ENCODE measurements at regions not wholly inside any gene's neighbourhood (a gene's known extent, or its start where the extent isn't known, plus 50 kb on each side); places are given as distances from the start of the nearest gene placed in this dataset.

- no peak overlapping the region for H3K27ac ChIP-seq
- H3K4me3 ChIP-seq (ENCODE audit: low read depth, low read length), result no peak overlapping the region
- no peaks in the 10 kb centered on the region for H3K36me3 ChIP-seq (replicated peaks)
- TF ChIP-seq, protein P1, sequence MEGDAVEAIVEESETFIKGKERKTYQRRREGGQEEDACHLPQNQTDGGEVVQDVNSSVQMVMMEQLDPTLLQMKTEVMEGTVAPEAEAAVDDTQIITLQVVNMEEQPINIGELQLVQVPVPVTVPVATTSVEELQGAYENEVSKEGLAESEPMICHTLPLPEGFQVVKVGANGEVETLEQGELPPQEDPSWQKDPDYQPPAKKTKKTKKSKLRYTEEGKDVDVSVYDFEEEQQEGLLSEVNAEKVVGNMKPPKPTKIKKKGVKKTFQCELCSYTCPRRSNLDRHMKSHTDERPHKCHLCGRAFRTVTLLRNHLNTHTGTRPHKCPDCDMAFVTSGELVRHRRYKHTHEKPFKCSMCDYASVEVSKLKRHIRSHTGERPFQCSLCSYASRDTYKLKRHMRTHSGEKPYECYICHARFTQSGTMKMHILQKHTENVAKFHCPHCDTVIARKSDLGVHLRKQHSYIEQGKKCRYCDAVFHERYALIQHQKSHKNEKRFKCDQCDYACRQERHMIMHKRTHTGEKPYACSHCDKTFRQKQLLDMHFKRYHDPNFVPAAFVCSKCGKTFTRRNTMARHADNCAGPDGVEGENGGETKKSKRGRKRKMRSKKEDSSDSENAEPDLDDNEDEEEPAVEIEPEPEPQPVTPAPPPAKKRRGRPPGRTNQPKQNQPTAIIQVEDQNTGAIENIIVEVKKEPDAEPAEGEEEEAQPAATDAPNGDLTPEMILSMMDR (IDR thresholded peaks at IDR 0.05; ENCODE audit: low read depth, low read length, missing control alignments), result peak; percentile 55
- in situ Hi-C loops (cut with HindIII; ENCODE audit: low pct_ligation_motif_present, low sequenced_read_pairs), result no loop called here
- DNase-seq, result no peak
- H3K27me3 ChIP-seq (replicated peaks), result no peaks in the 10 kb centered on the region
These were observed 105.4 kb upstream of the CCDC54 start for GRCh38 chr3:107271787-107272387.

- TF ChIP-seq, protein P1 (IDR thresholded peaks at IDR 0.05; ENCODE audit: low read depth, low read length, missing control alignments), result no peak
- H3K4me3 ChIP-seq (ENCODE audit: low read depth, low read length), result no peak overlapping the region
- no peak overlapping the region for H3K27ac ChIP-seq
- H3K27me3 ChIP-seq (replicated peaks), result no peaks in the 10 kb centered on the region
- in situ Hi-C loops (cut with HindIII; ENCODE audit: low pct_ligation_motif_present, low sequenced_read_pairs), result no loop called here
- DNase-seq, result no peak
- H3K36me3 ChIP-seq (replicated peaks), result no peaks in the 10 kb centered on the region
These were observed 104.8 kb upstream of the CCDC54 start for GRCh38 chr3:107272471-107272870.

- Histone ChIP-seq H3K36me3 (replicated peaks) (no peaks in the 10 kb centered on the region), H3K4me3 (ENCODE audit: low read depth, low read length) (no peak overlapping the region), H3K27me3 (replicated peaks) (no peaks in the 10 kb centered on the region), H3K27ac (no peak overlapping the region)
- TF ChIP-seq, protein P1 (IDR thresholded peaks at IDR 0.05; ENCODE audit: low read depth, low read length, missing control alignments), result no peak
- no peak for DNase-seq
- in situ Hi-C loops (cut with HindIII; ENCODE audit: low pct_ligation_motif_present, low sequenced_read_pairs), result no loop called here
These were observed 104.4 kb upstream of the CCDC54 start for GRCh38 chr3:107272885-107273284.

- Histone ChIP-seq H3K27me3 (replicated peaks) (no peaks in the 10 kb centered on the region), H3K4me3 (ENCODE audit: low read depth, low read length) (no peak overlapping the region), H3K36me3 (replicated peaks) (no peaks in the 10 kb centered on the region), H3K27ac (no peak overlapping the region)
- DNase-seq, result no peak
- TF ChIP-seq, protein P1 (IDR thresholded peaks at IDR 0.05; ENCODE audit: low read depth, low read length, missing control alignments), result no peak
- in situ Hi-C loops (cut with HindIII; ENCODE audit: low pct_ligation_motif_present, low sequenced_read_pairs), result no loop called here
These were observed 103.5 kb upstream of the CCDC54 start for GRCh38 chr3:107273771-107274170.

DNA sequence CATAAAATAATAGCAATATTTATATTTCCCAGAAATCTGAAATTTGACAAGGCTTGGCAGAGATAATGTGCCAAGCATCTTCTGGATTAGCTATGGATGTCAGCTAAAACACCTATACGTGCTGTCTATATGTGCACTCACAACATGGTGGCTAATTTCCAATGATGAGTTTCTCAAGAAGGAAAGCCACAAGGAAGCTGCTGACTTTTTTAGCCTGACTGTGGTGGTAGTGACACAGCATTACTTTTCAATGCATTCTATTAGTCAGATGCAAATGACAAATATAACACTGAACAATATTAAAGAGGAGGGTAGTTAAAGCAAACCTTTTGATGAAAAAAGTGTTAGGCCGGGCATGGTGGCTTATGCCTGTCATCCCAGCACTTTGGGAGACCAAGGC lies 101.7 kb upstream of the CCDC54 start:
- Histone ChIP-seq H3K27me3 (replicated peaks) (no peaks in the 10 kb centered on the region), H3K36me3 (replicated peaks) (no peaks in the 10 kb centered on the region), H3K4me3 (ENCODE audit: low read depth, low read length) (no peak overlapping the region), H3K27ac (no peak overlapping the region)
- in situ Hi-C loops (cut with HindIII; ENCODE audit: low pct_ligation_motif_present, low sequenced_read_pairs), result no loop called here
- TF ChIP-seq, protein P1 (IDR thresholded peaks at IDR 0.05; ENCODE audit: low read depth, low read length, missing control alignments), result no peak
- DNase-seq, result no peak

DNA sequence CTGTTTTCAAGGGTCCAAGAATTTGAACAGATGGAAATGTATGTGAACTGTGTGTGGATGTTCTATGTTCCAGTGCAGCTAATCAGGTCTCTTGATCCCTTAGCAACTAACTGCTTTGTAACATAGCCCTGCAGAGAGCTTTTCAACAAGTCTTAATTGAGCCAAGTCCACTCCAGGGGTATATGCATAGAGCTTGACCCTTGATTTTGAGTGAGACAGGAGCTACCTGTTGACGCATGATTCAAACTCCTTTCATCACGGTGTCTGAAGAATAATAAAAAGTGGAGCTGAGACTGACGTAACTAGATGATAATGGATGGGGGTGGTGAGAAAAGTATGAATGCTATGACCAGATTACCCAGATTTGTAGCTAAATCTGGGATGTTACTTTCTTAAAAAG lies 93.3 kb upstream of the CCDC54 start:
- TF ChIP-seq, protein P1 (IDR thresholded peaks at IDR 0.05; ENCODE audit: low read depth, low read length, missing control alignments), result no peak

More for the DNA sequence above, 93.3 kb upstream of the CCDC54 start:
- Histone ChIP-seq H3K27ac (peak overlapping the region; percentile 67), H3K27me3 (replicated peaks) (no peaks in the 10 kb centered on the region), H3K36me3 (replicated peaks) (no peaks in the 10 kb centered on the region), H3K4me3 (ENCODE audit: low read depth, low read length) (no peak overlapping the region)
- DNase-seq, result peak; percentile 41
- in situ Hi-C loops (cut with HindIII; ENCODE audit: low pct_ligation_motif_present, low sequenced_read_pairs), result no loop called here

All from brain microvascular endothelial cell (primary cell).